SK-N-SH (cell line): ENCODE measurements at regions not wholly inside any gene's neighbourhood (a gene's known extent, or its start where the extent isn't known, plus 50 kb on each side); places are given as distances from the start of the nearest gene placed in this dataset.

Experiments used
- CTCF ChIA-PET: fragments of 300-600, 350-600 bp; formaldehyde crosslinking; extraction: SDS; loops from one replicate; lab custom pipeline; 2021; lab: Yijun Ruan, JAX
- POLR2A ChIA-PET: fragments of 350-600 bp; sonication (Branson Sonifier 250); formaldehyde crosslinking; extraction: SDS; loops from one replicate; lab custom pipeline; 2020; ENCODE audit warnings: antibody characterized with exemption, inconsistent platforms; lab: Yijun Ruan, JAX
- DNase-seq: peaks from one replicate; pipeline ENCODE4 v3.0.0; 2012
- H2AFZ ChIP-seq: fragments of 200-600 bp; sonication (generic); 2 replicates; pipeline ENCODE4 v1.8.1; 2016; ENCODE audit warnings: antibody characterized with exemption, mild to moderate bottlenecking, low read depth
- H3F3A ChIP-seq: fragments of 200-600 bp; sonication (generic); replicated peaks from 2 replicates; pipeline ENCODE3; 2016; ENCODE audit warnings: antibody characterized with exemption, mild to moderate bottlenecking; ENCODE audit not compliant: insufficient read depth
- H3K27ac ChIP-seq, 2 experiments: fragments of 200-500 bp in 1 of 2; fragments of 200-600 bp in 1 of 2; sonication (Bioruptor generic) in 1 of 2; sonication (generic), shearing (Covaris generic) in 1 of 2; 2 replicates each; pipeline versions ENCODE4 v1.5.1 to v1.6.1; 2014 to 2016; ENCODE audit warnings: low read depth in 2 of 2, inconsistent platforms in 1 of 2, low read length in 1 of 2, mild to moderate bottlenecking in 1 of 2, mixed read lengths in 1 of 2
- H3K27me3 ChIP-seq: fragments of 200-600 bp; sonication (generic), shearing (Covaris generic); 2 replicates; pipeline ENCODE4 v1.6.1; 2016; ENCODE audit warnings: mixed run types; ENCODE audit not compliant: insufficient read depth
- H3K36me3 ChIP-seq, 2 experiments: fragments of 200-500 bp in 1 of 2; fragments of 200-600 bp in 1 of 2; sonication (Bioruptor generic) in 1 of 2; sonication (generic) in 1 of 2; replicated peaks in 1 of 2; 2 replicates each; pipeline versions ENCODE3 to v1.5.1; 2014 to 2016; ENCODE audit warnings: low read length in 1 of 2, mild to moderate bottlenecking in 1 of 2; ENCODE audit not compliant: insufficient read depth in 2 of 2, control insufficient read depth in 1 of 2
- H3K4me1 ChIP-seq, 2 experiments: fragments of 200-500 bp in 1 of 2; fragments of 200-600 bp in 1 of 2; sonication (Bioruptor generic) in 1 of 2; sonication (generic), shearing (Covaris generic) in 1 of 2; 2 replicates each; pipeline versions ENCODE4 v1.5.1 to v1.6.1; 2014 to 2016; ENCODE audit warnings: low read depth in 1 of 2, low read length in 1 of 2, mixed run types in 1 of 2; ENCODE audit not compliant: insufficient read depth in 2 of 2, control insufficient read depth in 1 of 2
- H3K4me2 ChIP-seq: fragments of 200-600 bp; sonication (generic), shearing (Covaris generic); 2 replicates; pipeline ENCODE4 v1.6.1; 2017; ENCODE audit warnings: mixed run types
- H3K4me3 ChIP-seq, 2 experiments: fragments of 200-500 bp in 1 of 2; fragments of 200-600 bp in 1 of 2; sonication (Bioruptor generic) in 1 of 2; sonication (generic), shearing (Covaris generic) in 1 of 2; 2 replicates each; pipeline versions ENCODE4 v1.5.1 to v1.8.1; 2014 to 2016; ENCODE audit warnings: low read depth in 2 of 2, inconsistent platforms in 1 of 2, low read length in 1 of 2, mild to moderate bottlenecking in 1 of 2, mixed read lengths in 1 of 2, moderate library complexity in 1 of 2
- H3K79me2 ChIP-seq: fragments of 200-600 bp; sonication (generic); 2 replicates; pipeline ENCODE4 v1.8.1; 2017; ENCODE audit warnings: mild to moderate bottlenecking; ENCODE audit not compliant: insufficient read depth
- H3K9ac ChIP-seq: fragments of 200-600 bp; sonication (generic); 2 replicates; pipeline ENCODE4 v1.6.1; 2017; ENCODE audit warnings: mixed run types
- H3K9me2 ChIP-seq: fragments of 200-600 bp; sonication (generic); 2 replicates; pipeline ENCODE4 v1.6.1; 2017; ENCODE audit warnings: mixed run types
- H3K9me3 ChIP-seq: fragments of 200-600 bp; sonication (generic); 2 replicates; pipeline ENCODE4 v1.6.1; 2017; ENCODE audit warnings: mixed run types, mild to moderate bottlenecking, moderate library complexity
- H4K20me1 ChIP-seq: fragments of 200-600 bp; sonication (generic); 2 replicates; pipeline ENCODE4 v1.6.1; 2017; ENCODE audit warnings: mild to moderate bottlenecking, mixed run types; ENCODE audit not compliant: insufficient read depth
- ELF1 ChIP-seq: IDR thresholded peaks from 2 replicates; pipeline ENCODE4 v1.4.0; 2012
- EP300 ChIP-seq, 2 experiments: IDR thresholded peaks; 2 replicates each; pipeline versions ENCODE4 v1.4.0 to v1.6.1; 2012; ENCODE audit warnings: borderline replicate concordance in 1 of 2, low read depth in 1 of 2, low read length in 1 of 2
- EZH2phosphoT487 ChIP-seq: fragments of 200-600 bp; sonication (generic); IDR thresholded peaks from 2 replicates; pipeline ENCODE4 v1.6.1; 2017; ENCODE audit warnings: low read depth, mixed run types, mild to moderate bottlenecking, antibody characterized with exemption, moderate library complexity, borderline replicate concordance
- FOSL2 ChIP-seq: IDR thresholded peaks from 2 replicates; pipeline ENCODE4 v1.4.0; 2012; ENCODE audit warnings: low read depth, mild to moderate bottlenecking, moderate library complexity, borderline replicate concordance
- FOXJ3 ChIP-seq: sonication (generic); formaldehyde crosslinking; IDR thresholded peaks from 2 replicates; pipeline ENCODE4 v1.5.1; 2020; ENCODE audit warnings: mild to moderate bottlenecking, missing genetic modification reagents
- IRF3 ChIP-seq: fragments of 150-350 bp; IDR thresholded peaks from 2 replicates; pipeline ENCODE4 v1.6.1; 2016; ENCODE audit warnings: mild to moderate bottlenecking, low read depth, low read length
- MAX ChIP-seq: IDR thresholded peaks from 2 replicates; pipeline ENCODE4 v1.4.0; 2012; ENCODE audit warnings: low read depth
- MEF2A ChIP-seq: IDR thresholded peaks from 2 replicates; pipeline ENCODE4 v1.4.0; 2012; ENCODE audit warnings: low read depth, borderline replicate concordance
- MXI1 ChIP-seq: IDR thresholded peaks from 2 replicates; pipeline ENCODE4 v1.6.1; 2012; ENCODE audit warnings: mild to moderate bottlenecking, low read depth, low read length, improper control_type of control experiment
- NFIC ChIP-seq: IDR thresholded peaks from 2 replicates; pipeline ENCODE4 v1.4.0; 2012; ENCODE audit warnings: borderline replicate concordance
- NRF1 ChIP-seq: IDR thresholded peaks from 2 replicates; pipeline ENCODE4 v1.6.1; 2012; ENCODE audit warnings: low read depth, mild to moderate bottlenecking, low read length
- RAD21 ChIP-seq: IDR thresholded peaks from 2 replicates; pipeline ENCODE4 v1.6.1; 2012; ENCODE audit warnings: mild to moderate bottlenecking, low read length
- REST ChIP-seq: IDR thresholded peaks from 2 replicates; pipeline ENCODE4 v1.6.1; 2012; ENCODE audit warnings: mild to moderate bottlenecking, low read depth, low read length, moderate library complexity
- RXRA ChIP-seq: IDR thresholded peaks from 2 replicates; pipeline ENCODE4 v1.4.0; 2012; ENCODE audit warnings: low read depth, mild to moderate bottlenecking, borderline replicate concordance
- SIN3A ChIP-seq: IDR thresholded peaks from 2 replicates; pipeline ENCODE4 v1.6.1; 2012; ENCODE audit warnings: low read depth, mild to moderate bottlenecking, low read length, moderate library complexity, borderline replicate concordance
- TCF12 ChIP-seq: IDR thresholded peaks from 2 replicates; pipeline ENCODE4 v1.4.0; 2012
- TEAD4 ChIP-seq: IDR thresholded peaks from 2 replicates; pipeline ENCODE4 v1.4.0; 2012; ENCODE audit warnings: mild to moderate bottlenecking, borderline replicate concordance; ENCODE audit not compliant: insufficient read depth
- TF ChIP-seq, protein P1 (sequence below): IDR thresholded peaks from 2 replicates; pipeline ENCODE4 v1.4.0; 2012; ENCODE audit warnings: low read depth, borderline replicate concordance
- TF ChIP-seq, protein P2 (sequence below): IDR thresholded peaks from 2 replicates; pipeline ENCODE4 v1.4.0; 2012; ENCODE audit warnings: low read depth, borderline replicate concordance

DNA sequence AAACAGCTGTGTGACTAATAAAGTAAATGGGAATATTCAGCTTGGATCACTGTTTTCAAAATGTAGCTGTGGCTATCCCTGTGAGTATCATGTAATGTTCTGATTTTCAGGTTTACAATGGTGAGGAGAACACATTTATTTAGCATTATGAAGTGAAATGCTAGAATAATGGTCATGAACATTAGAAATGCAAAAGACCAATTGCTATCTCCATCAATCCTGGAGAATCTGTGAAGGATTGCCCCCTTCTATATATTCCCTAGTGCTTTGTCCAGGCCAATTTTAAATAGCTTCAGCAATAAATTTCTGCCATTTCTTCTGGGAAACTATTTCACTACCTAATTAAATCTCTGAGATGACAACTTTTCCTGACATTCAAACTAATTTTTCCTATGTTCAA, 1399.1 kb downstream of the PCDH19 start:
- Histone ChIP-seq H2AFZ (no peak overlapping the region), H3K36me3 (no peaks in the 10 kb centered on the region), H3K9me3 (no peaks in the 10 kb centered on the region), H4K20me1 (no peaks in the 10 kb centered on the region), H3K4me3 (no peak overlapping the region), H3F3A (no peaks in the 10 kb centered on the region), H3K4me1 (no peaks in the 10 kb centered on the region), H3K27ac (no peak overlapping the region), H3K79me2 (no peaks in the 10 kb centered on the region), H3K27me3 (no peaks in the 10 kb centered on the region), H3K9me2 (no peaks in the 10 kb centered on the region), H3K9ac (no peak overlapping the region), H3K4me2 (no peak overlapping the region)
- ChIA-PET POLR2A (no interaction called here), CTCF (no interaction called here)
- no peak for DNase-seq
- no peak for TF ChIP-seq TCF12
- TF ChIP-seq, protein P1, sequence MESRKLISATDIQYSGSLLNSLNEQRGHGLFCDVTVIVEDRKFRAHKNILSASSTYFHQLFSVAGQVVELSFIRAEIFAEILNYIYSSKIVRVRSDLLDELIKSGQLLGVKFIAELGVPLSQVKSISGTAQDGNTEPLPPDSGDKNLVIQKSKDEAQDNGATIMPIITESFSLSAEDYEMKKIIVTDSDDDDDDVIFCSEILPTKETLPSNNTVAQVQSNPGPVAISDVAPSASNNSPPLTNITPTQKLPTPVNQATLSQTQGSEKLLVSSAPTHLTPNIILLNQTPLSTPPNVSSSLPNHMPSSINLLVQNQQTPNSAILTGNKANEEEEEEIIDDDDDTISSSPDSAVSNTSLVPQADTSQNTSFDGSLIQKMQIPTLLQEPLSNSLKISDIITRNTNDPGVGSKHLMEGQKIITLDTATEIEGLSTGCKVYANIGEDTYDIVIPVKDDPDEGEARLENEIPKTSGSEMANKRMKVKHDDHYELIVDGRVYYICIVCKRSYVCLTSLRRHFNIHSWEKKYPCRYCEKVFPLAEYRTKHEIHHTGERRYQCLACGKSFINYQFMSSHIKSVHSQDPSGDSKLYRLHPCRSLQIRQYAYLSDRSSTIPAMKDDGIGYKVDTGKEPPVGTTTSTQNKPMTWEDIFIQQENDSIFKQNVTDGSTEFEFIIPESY = no peak
- TF ChIP-seq EP300 (IDR thresholded peaks at IDR 0.05; ENCODE audit: borderline replicate concordance in 1 of 2, low read depth in 1 of 2, low read length in 1 of 2) = no peak
- TF ChIP-seq RAD21 = no peak
- TF ChIP-seq NFIC = no peak
- TF ChIP-seq, protein P2, sequence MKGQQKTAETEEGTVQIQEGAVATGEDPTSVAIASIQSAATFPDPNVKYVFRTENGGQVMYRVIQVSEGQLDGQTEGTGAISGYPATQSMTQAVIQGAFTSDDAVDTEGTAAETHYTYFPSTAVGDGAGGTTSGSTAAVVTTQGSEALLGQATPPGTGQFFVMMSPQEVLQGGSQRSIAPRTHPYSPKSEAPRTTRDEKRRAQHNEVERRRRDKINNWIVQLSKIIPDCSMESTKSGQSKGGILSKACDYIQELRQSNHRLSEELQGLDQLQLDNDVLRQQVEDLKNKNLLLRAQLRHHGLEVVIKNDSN = no peak
- no peak for TF ChIP-seq SIN3A
- TF ChIP-seq IRF3 = no peak
- TF ChIP-seq FOSL2 = no peak
- TF ChIP-seq TEAD4 = no peak
- TF ChIP-seq FOXJ3 (CRISPR knock-in tag) = no peak
- no peak for TF ChIP-seq MXI1
- no peak for TF ChIP-seq ELF1
- TF ChIP-seq NRF1 = no peak
- TF ChIP-seq MAX = no peak
- TF ChIP-seq RXRA = no peak
- TF ChIP-seq EZH2phosphoT487 = no peak
- no peak for TF ChIP-seq MEF2A
- TF ChIP-seq REST = no peak
- TF ChIP-seq, all 33 proteins: peak for 0
